ENCODE measurements at regions not wholly inside any gene's neighbourhood (a gene's known extent, or its start where the extent isn't known, plus 50 kb on each side); places are given as distances from the start of the nearest gene placed in this dataset.

- DNase-seq (ENCODE audit: low read depth): no peak
- no peak for TF ChIP-seq CTCF (IDR thresholded peaks at IDR 0.05; ENCODE audit: insufficient read depth, low read depth, low read length, missing control alignments)
- no peak overlapping the region for H3K4me3 ChIP-seq (ENCODE audit: low read length)
These were observed 506.6 kb downstream of the NR4A2 start for GRCh38 chr2:155825876-155826275.

GRCh38 chr2:155815851-155816250, 516.7 kb downstream of the NR4A2 start:
- TF ChIP-seq CTCF (IDR thresholded peaks at IDR 0.05; ENCODE audit: insufficient read depth, low read depth, low read length, missing control alignments): peak; percentile 61
- peak; percentile 68 for DNase-seq (ENCODE audit: low read depth)
- no peak overlapping the region for H3K4me3 ChIP-seq (ENCODE audit: low read length)

GRCh38 chr2:155815275-155815674, 517.2 kb downstream of the NR4A2 start:
- no peak overlapping the region for H3K4me3 ChIP-seq (ENCODE audit: low read length)
- no peak for DNase-seq (ENCODE audit: low read depth)
- no peak for TF ChIP-seq CTCF (IDR thresholded peaks at IDR 0.05; ENCODE audit: insufficient read depth, low read depth, low read length, missing control alignments)

- no peak for TF ChIP-seq CTCF (IDR thresholded peaks at IDR 0.05; ENCODE audit: insufficient read depth, low read depth, low read length, missing control alignments)
- no peak overlapping the region for H3K4me3 ChIP-seq (ENCODE audit: low read length)
- no peak for DNase-seq (ENCODE audit: low read depth)
These were observed 522.1 kb downstream of the NR4A2 start for GRCh38 chr2:155810411-155810810.

- H3K4me3 ChIP-seq (ENCODE audit: low read length): no peak overlapping the region
- no peak for DNase-seq (ENCODE audit: low read depth)
- no peak for TF ChIP-seq CTCF (IDR thresholded peaks at IDR 0.05; ENCODE audit: insufficient read depth, low read depth, low read length, missing control alignments)
These were observed 529.6 kb downstream of the NR4A2 start for GRCh38 chr2:155802888-155803287.

- no peak overlapping the region for H3K4me3 ChIP-seq (ENCODE audit: low read length)
- TF ChIP-seq CTCF (IDR thresholded peaks at IDR 0.05; ENCODE audit: insufficient read depth, low read depth, low read length, missing control alignments): no peak
- DNase-seq (ENCODE audit: low read depth): no peak
These were observed 539.9 kb downstream of the NR4A2 start for GRCh38 chr2:155792666-155793065.

- H3K4me3 ChIP-seq (ENCODE audit: low read length): no peak overlapping the region
- TF ChIP-seq CTCF (IDR thresholded peaks at IDR 0.05; ENCODE audit: insufficient read depth, low read depth, low read length, missing control alignments): no peak
- no peak for DNase-seq (ENCODE audit: low read depth)
These were observed 562.0 kb downstream of the NR4A2 start for GRCh38 chr2:155770516-155770915.
